Activated T-helper 2 cell treated with anti-CD3 and anti-CD28 coated beads, Interferon-gamma antibody, Interleukin-2, Interleukin-4, amounts not matched to agents 10 μg/mL and 5 μg/mL and 100 μg/mL, durations not matched to agents 14 hours and 24 hours and 36 hours (primary cell): ENCODE measurements at regions not wholly inside any gene's neighbourhood (a gene's known extent, or its start where the extent isn't known, plus 50 kb on each side); places are given as distances from the start of the nearest gene placed in this dataset.

ENCODE experiments used
- DNase-seq: peaks from one replicate; pipeline ENCODE4 v3.0.0; 2021; ENCODE audit warnings: low spot score
- H3K27ac Mint-ChIP-seq: one replicate; pipeline ENCODE4 v1.8.0; 2021; ENCODE audit warnings: mixed read lengths
- H3K27me3 Mint-ChIP-seq: one replicate; pipeline ENCODE4 v1.8.0; 2021; ENCODE audit warnings: low read depth, mixed read lengths
- H3K36me3 Mint-ChIP-seq: one replicate; pipeline ENCODE4 v1.8.0; 2021; ENCODE audit warnings: low read depth, mixed read lengths
- H3K4me1 Mint-ChIP-seq: one replicate; pipeline ENCODE4 v1.8.0; 2021; ENCODE audit warnings: low read depth, mixed read lengths
- H3K4me3 Mint-ChIP-seq: one replicate; pipeline ENCODE4 v1.8.0; 2021; ENCODE audit warnings: low read depth, mild to moderate bottlenecking, moderate library complexity, mixed read lengths
- H3K9me3 Mint-ChIP-seq: one replicate; pipeline ENCODE4 v1.8.0; 2021; ENCODE audit warnings: mixed read lengths
- intact Hi-C: fragments of 100-400 bp; cut with micrococcal nuclease; formaldehyde crosslinking; loops from one replicate; pipeline ENCODE4 v1.15.1; 2023

- intact Hi-C loops: no loop called here
- no peaks in the 10 kb centered on the region for H3K36me3 Mint-ChIP-seq
- H3K9me3 Mint-ChIP-seq: no peaks in the 10 kb centered on the region
- DNase-seq: no peak
- peaks cover 40% of the 10 kb centered on the region for H3K4me1 Mint-ChIP-seq
- no peaks in the 10 kb centered on the region for H3K27me3 Mint-ChIP-seq
- no peak overlapping the region for H3K27ac Mint-ChIP-seq
- no peak overlapping the region for H3K4me3 Mint-ChIP-seq
These were observed 213.2 kb upstream of the HS6ST1 start for GRCh38 chr2:128531856-128532255.

GRCh38 chr2:128533101-128533500 lies 214.4 kb upstream of the HS6ST1 start:
- intact Hi-C loops: no loop called here
- H3K36me3 Mint-ChIP-seq: no peaks in the 10 kb centered on the region

DNA sequence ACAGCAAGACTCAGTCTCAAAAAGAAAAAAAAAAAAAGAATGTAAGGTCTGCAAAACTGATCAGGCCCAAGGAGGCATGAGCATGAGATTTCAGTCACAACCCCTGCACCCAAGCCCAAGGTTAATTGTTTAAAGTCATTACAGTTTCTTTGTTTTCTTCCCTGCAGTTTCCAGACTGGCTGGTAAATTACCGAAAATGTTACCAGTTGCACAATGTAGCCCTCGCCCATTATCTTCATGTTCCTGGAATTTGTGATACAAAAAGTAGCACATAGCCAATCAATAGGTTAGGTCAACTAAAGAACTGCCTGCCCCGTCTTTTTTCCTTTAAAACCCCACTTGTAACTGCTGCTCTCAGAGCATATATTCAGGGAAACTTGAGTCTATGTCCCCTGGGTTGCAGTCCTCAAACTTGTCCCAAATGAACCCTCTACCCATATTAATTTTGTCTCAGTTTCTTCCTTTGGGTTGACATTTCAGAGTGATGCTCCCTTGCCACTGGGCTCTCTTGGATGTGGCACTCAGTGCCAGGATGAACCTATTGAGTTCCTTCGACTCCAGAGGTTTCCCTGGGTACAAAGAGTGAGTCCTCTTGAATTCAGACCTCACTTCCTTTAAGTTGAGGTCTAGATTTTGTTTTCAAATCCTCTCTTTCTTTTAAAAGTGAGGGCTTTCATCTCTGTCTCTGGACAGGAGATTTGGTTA lies 216.2 kb upstream of the HS6ST1 start:
- H3K27ac Mint-ChIP-seq: peak overlapping the region; percentile 66
- DNase-seq: no peak
- no peaks in the 10 kb centered on the region for H3K36me3 Mint-ChIP-seq
- no peaks in the 10 kb centered on the region for H3K9me3 Mint-ChIP-seq
- no peaks in the 10 kb centered on the region for H3K27me3 Mint-ChIP-seq
- H3K4me3 Mint-ChIP-seq: no peak overlapping the region
- intact Hi-C loops: loop anchor here (1.0 to 5.0 kb wide), 3 partner anchors 14 to 192 kb away; no protein-coding TSS in a partner anchor
- H3K4me1 Mint-ChIP-seq: peaks cover 56% of the 10 kb centered on the region

More at GRCh38 chr2:128533101-128533500, 214.4 kb upstream of the HS6ST1 start:
- Mint-ChIP-seq H3K27me3 (no peaks in the 10 kb centered on the region), H3K4me3 (no peak overlapping the region), H3K27ac (no peak overlapping the region), H3K4me1 (peaks cover 53% of the 10 kb centered on the region), H3K9me3 (no peaks in the 10 kb centered on the region)
- no peak for DNase-seq

DNA sequence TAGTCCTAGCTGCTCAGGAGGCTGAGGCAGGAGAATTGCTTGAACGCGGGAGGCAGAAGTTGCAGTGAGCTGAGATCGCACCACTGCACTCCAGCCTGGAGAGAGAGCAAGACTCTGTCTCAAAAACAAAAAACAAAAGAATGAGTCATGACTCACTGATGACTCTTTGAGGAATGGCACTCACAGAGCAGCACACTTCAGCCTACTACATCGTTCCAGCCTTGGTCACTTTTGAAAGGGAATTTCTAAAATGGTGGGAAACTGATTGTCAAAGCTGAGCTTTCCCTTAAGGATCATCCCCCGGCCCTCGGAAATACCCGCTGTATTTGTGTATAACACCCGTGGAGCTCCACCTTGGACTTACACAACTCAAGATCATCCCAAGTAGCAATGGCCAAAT lies 217.3 kb upstream of the HS6ST1 start:
- Mint-ChIP-seq H3K9me3 (no peaks in the 10 kb centered on the region), H3K27me3 (peaks cover 1% of the 10 kb centered on the region), H3K4me3 (no peak overlapping the region), H3K36me3 (no peaks in the 10 kb centered on the region), H3K27ac (peak overlapping the region; percentile 38), H3K4me1 (peaks cover 53% of the 10 kb centered on the region)
- intact Hi-C loops: loop anchor here (2.0 to 5.0 kb wide), 3 partner anchors 89 to 215 kb away; no protein-coding TSS in a partner anchor
- DNase-seq: no peak

DNA sequence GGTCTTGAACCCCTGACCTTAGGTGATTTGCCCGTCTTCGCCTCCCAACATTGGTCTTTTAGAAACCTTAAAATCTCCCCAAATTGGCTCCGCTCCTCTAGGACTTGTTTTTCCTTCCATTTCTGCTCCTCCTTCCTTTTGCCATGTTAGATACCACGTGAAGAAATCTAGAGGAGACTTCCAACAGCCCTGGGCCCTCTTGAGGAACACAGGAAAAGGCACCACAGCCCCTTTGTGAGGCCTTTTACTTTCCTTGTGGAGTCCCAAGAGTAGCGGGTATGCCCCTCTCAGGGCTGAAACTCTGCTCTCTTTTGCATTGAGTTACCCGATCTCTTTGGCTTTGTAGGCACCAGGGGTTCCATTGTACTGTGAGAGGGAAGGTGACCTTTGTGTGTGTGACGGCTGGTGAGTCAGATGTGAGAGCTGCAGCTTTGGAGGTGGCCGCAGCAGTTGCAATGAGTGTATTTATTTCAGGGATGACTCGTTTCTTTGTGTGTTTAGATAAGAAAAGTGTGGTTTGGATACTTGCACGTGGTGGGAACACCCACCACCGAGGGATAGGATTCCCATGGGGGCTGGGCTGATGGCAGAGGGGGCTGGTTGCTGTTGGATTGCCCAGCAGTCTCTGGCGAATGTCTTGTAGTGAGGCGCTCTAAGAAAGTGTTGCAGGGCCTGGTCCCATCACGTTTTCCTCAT lies 218.4 kb upstream of the HS6ST1 start:
- Mint-ChIP-seq H3K4me3 (peak overlapping the region; percentile 35), H3K9me3 (no peaks in the 10 kb centered on the region), H3K4me1 (peaks cover 44% of the 10 kb centered on the region), H3K27me3 (peaks cover 3% of the 10 kb centered on the region), H3K27ac (peak overlapping the region; percentile 88), H3K36me3 (no peaks in the 10 kb centered on the region)
- intact Hi-C loops: loop anchor here (1.0 to 5.0 kb wide), 4 partner anchors 17 to 216 kb away; no protein-coding TSS in a partner anchor
- no peak for DNase-seq

DNA sequence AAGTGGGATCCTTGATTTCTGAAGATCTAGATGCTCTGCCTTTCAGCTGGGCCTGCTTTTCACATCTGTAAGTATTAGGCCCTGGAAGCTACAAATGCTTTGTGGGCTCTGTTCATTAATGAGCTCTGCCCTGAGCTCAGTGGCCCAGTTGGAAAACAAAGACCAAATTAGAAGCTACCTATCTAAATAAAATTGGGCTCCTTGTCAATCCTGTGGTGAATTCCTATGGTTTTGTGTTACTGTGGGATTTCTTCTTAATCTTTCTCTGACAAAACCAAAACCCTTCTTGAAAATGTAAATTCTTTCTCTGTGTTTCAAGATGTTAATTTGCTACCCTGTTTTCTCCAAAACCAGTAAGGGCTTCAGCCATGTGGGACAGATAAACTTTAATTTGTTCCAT lies 219.0 kb upstream of the HS6ST1 start:
- H3K27ac Mint-ChIP-seq: no peak overlapping the region

GRCh38 chr2:128538396-128538795 lies 219.7 kb upstream of the HS6ST1 start:
- H3K36me3 Mint-ChIP-seq: no peaks in the 10 kb centered on the region
- no peaks in the 10 kb centered on the region for H3K9me3 Mint-ChIP-seq
- intact Hi-C loops: loop anchor here (5.0 kb wide), 1 partner anchor 189 kb away; no protein-coding TSS in a partner anchor
- H3K4me3 Mint-ChIP-seq: no peak overlapping the region
- H3K27me3 Mint-ChIP-seq: peaks cover 10% of the 10 kb centered on the region
- DNase-seq: no peak
- H3K27ac Mint-ChIP-seq: no peak overlapping the region
- peaks cover 42% of the 10 kb centered on the region for H3K4me1 Mint-ChIP-seq

More for the DNA sequence above, 219.0 kb upstream of the HS6ST1 start:
- peaks cover 6% of the 10 kb centered on the region for H3K27me3 Mint-ChIP-seq
- no peaks in the 10 kb centered on the region for H3K36me3 Mint-ChIP-seq
- DNase-seq: no peak
- H3K9me3 Mint-ChIP-seq: no peaks in the 10 kb centered on the region
- H3K4me1 Mint-ChIP-seq: peaks cover 42% of the 10 kb centered on the region
- H3K4me3 Mint-ChIP-seq: no peak overlapping the region
- intact Hi-C loops: loop anchor here (1.0 to 5.0 kb wide), 4 partner anchors 17 to 217 kb away; no protein-coding TSS in a partner anchor

DNA sequence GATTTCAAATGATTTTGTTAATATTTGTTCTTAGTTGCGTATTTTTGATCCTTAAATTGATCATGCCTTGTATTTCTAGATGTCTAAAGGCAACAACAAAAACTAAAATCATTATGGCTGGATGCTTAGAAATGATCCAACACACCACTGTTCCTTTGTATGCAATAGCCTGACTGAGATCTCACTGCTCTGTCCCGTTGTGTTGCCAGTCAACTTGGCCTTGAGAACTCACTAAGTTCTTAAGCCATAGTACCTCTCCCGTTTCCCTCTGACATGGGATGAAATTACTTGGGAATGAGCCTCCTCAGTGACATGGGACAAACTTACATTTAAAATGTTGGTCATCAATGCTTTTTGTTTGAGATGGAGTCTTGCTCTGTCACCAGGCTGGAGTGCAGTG lies 222.0 kb upstream of the HS6ST1 start:
- H3K36me3 Mint-ChIP-seq: no peaks in the 10 kb centered on the region
- no peak overlapping the region for H3K4me3 Mint-ChIP-seq
- intact Hi-C loops: no loop called here
- H3K9me3 Mint-ChIP-seq: no peaks in the 10 kb centered on the region
- peaks cover 14% of the 10 kb centered on the region for H3K27me3 Mint-ChIP-seq
- no peak overlapping the region for H3K27ac Mint-ChIP-seq
- peaks cover 23% of the 10 kb centered on the region for H3K4me1 Mint-ChIP-seq
- DNase-seq: no peak

DNA sequence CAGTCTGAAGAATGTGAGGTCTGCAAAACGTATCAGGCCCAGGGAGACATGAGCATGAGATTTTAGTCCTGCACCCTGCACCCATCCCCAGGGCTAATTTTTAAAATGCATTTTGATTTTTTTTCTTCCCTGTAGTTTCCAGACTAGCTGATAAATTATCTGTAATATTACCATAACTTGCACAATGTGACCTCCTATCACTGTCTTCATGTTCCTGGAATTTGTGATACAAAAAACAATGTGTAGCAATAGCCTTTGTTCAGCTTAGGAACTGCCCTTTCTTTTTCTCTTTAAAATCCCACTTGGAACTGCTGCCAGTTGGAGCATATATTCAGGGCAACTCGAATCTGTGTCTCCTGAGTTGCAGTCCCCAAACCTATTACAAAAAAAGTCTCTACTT lies 222.8 kb upstream of the HS6ST1 start:
- intact Hi-C loops: no loop called here
- peaks cover 14% of the 10 kb centered on the region for H3K27me3 Mint-ChIP-seq
- H3K4me3 Mint-ChIP-seq: no peak overlapping the region
- H3K27ac Mint-ChIP-seq: no peak overlapping the region
- no peaks in the 10 kb centered on the region for H3K9me3 Mint-ChIP-seq
- H3K4me1 Mint-ChIP-seq: peaks cover 17% of the 10 kb centered on the region
- H3K36me3 Mint-ChIP-seq: no peaks in the 10 kb centered on the region
- no peak for DNase-seq

DNA sequence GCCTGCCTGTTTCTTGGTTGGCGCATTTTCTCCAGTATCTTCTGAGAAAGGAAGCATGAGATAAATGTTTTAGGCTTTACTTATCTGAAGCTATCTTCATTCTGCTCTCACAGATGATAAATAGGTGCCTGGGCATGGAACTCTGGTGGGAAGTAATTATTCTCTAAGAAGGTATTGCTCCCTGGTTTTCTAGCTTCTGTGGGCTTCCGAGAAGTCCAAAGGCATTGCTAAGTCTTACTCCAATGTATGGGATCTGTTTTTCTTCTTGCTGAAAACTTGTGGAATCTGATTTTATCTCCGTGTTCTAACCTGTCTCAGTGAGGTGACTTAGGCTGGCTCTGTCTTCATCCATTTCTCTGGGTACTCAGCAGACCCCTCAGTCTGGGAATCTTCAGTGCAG lies 224.4 kb upstream of the HS6ST1 start:
- DNase-seq: no peak
- peaks cover 14% of the 10 kb centered on the region for H3K27me3 Mint-ChIP-seq
- no peaks in the 10 kb centered on the region for H3K36me3 Mint-ChIP-seq
- no peaks in the 10 kb centered on the region for H3K9me3 Mint-ChIP-seq
- intact Hi-C loops: no loop called here
- H3K4me1 Mint-ChIP-seq: peaks cover 4% of the 10 kb centered on the region
- H3K27ac Mint-ChIP-seq: no peak overlapping the region
- H3K4me3 Mint-ChIP-seq: no peak overlapping the region

GRCh38 chr2:128543646-128544045 lies 225.0 kb upstream of the HS6ST1 start:
- Mint-ChIP-seq H3K36me3 (no peaks in the 10 kb centered on the region), H3K4me3 (no peak overlapping the region), H3K4me1 (no peaks in the 10 kb centered on the region), H3K9me3 (no peaks in the 10 kb centered on the region), H3K27ac (no peak overlapping the region), H3K27me3 (peaks cover 14% of the 10 kb centered on the region)
- intact Hi-C loops: no loop called here
- DNase-seq: no peak

DNA sequence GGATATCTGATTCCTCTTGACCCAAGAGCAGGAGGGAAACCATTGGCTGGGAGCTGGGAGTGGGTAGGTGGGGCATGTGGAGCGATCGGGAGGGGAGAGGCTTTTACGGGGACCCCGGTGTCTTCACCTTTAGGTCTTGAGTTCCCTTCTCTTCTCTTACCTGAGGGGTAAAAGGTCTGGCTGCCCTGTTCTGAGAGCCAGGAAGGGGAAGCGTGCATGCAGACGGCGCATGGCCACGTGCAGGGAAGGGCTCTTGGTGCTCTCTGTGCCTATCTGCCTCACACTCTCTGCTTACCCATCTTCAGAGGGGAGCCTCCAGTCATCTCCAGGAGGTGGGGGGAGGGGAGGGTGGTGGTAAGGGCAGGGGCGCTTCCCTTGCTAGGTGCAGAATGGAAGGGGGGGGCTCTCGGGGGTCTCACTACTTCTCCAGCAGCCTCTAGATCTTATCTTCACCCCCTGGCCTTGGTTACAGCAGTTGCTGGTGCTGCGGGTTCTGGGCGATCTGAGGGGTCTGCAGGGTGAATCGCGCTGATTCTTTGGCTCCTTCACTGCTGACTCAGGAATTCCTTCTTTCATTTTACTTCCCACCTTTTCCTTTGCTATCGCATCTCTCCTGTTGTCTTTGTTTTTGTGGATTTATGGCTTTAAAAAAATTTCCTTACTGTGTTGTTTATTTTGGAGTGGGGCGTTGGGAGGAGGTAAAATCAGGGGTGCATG lies 225.8 kb upstream of the HS6ST1 start:
- Mint-ChIP-seq H3K4me3 (no peak overlapping the region), H3K9me3 (no peaks in the 10 kb centered on the region), H3K27me3 (peaks cover 14% of the 10 kb centered on the region), H3K27ac (no peak overlapping the region), H3K36me3 (no peaks in the 10 kb centered on the region), H3K4me1 (no peaks in the 10 kb centered on the region)
- intact Hi-C loops: no loop called here
- DNase-seq: no peak

- Mint-ChIP-seq H3K27me3 (peaks cover 14% of the 10 kb centered on the region), H3K9me3 (no peaks in the 10 kb centered on the region), H3K27ac (no peak overlapping the region), H3K4me1 (no peaks in the 10 kb centered on the region), H3K4me3 (no peak overlapping the region), H3K36me3 (no peaks in the 10 kb centered on the region)
- no peak for DNase-seq
- intact Hi-C loops: no loop called here
These were observed 226.4 kb upstream of the HS6ST1 start for GRCh38 chr2:128545085-128545484.
